Activated naive CD4-positive, alpha-beta T cell treated with anti-CD3 and anti-CD28 coated beads, Interleukin-2, amount 50 U/mL, for 72 hours (primary cell): ENCODE measurements at regions not wholly inside any gene's neighbourhood (a gene's known extent, or its start where the extent isn't known, plus 50 kb on each side); places are given as distances from the start of the nearest gene placed in this dataset.
A peak's percentile ranks its signal among the peaks of the same experiment; 100 is the strongest.

Experiments used
- ATAC-seq, 2 donors: fragments of 150-1000 bp; cut with Tn5 transposase; 2 replicates each; pipeline ENCODE4 v1.10.0; 2021; ENCODE audit warnings: mild to moderate bottlenecking in 2 of 2, moderate library complexity in 2 of 2
- DNase-seq, 2 donors: peaks; one replicate each; pipeline ENCODE4 v3.0.0; 2021 to 2022; ENCODE audit warnings: low spot score in 2 of 2
- H3K27ac Mint-ChIP-seq, 2 donors: one replicate each; pipeline ENCODE4 v1.8.0; 2022; ENCODE audit warnings: mild to moderate bottlenecking in 2 of 2, mixed read lengths in 2 of 2
- H3K36me3 Mint-ChIP-seq, 2 donors: one replicate each; pipeline ENCODE4 v1.8.0; 2022; ENCODE audit warnings: mixed read lengths in 2 of 2
- H3K9me3 Mint-ChIP-seq, 2 donors: one replicate each; pipeline ENCODE4 v1.8.0; 2022; ENCODE audit warnings: mixed read lengths in 2 of 2

DNA sequence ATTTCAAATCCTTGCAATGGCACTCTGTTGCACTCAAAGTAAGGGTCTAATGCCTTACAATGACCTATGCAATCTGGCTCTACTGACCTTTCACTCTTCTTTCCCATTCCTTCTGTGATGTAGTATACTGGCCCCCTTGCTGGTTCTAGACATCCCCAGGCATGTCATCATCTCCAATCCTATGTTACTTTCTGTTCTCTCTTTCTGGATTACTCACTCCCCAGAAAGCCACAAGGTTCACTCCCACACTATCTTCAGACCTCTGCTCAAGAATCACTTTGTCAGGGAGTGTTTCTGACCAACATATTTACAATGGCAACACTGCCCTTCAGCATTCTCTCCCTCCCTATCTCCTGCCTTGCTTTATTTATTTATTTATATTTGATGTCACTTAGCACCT, 802.2 kb upstream of the WWC1 start:
- no peak overlapping the region for H3K27ac Mint-ChIP-seq

DNA sequence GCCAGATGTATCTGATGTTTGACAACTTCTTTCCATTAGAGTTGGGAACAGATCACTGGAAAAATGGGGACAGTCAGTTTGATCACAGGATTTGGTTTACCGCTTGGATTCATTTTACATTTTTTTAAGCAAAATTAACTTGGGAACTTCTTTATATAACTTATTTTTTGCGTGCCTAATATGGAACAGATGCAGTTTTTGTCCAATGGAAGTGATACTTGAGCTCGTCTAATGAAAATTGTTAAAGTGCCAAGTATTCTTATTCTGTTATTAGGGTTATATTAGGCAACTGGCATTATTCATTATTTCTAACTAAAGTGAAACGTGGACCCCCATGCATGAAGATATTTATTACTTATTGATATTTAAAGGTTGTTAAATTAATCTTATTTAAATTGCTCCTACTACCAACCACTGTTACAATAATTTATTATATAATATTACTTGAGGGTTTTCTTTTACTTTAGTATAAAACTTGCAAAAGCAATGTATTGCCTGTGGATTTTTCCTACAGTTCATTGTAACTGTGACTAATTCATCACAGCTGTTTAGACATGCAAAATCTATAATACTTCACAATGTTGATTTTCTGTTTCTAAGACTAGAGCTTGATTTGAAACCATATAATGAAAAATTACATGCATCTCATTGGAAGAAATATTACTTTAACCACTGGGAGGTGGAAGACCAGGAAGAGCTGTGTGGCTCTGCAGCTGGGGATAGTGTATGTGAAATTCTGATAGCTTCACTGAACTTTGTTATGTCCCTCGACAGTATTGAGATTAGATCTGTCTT, 787.3 kb upstream of the WWC1 start:
- ATAC-seq (no peak), DNase-seq (no peak)
- H3K27ac Mint-ChIP-seq: no peak overlapping the region
- H3K9me3 Mint-ChIP-seq: peaks cover 6 to 12% of the 10 kb centered on the region in 2 donors
- H3K36me3 Mint-ChIP-seq: no peaks in the 10 kb centered on the region

More for the DNA sequence above, 802.2 kb upstream of the WWC1 start:
- DNase-seq (no peak), ATAC-seq (peak; percentile 47 to 73)
- Mint-ChIP-seq H3K9me3 (peaks cover 21 to 25% of the 10 kb centered on the region in 2 donors), H3K36me3 (no peaks in the 10 kb centered on the region)

DNA sequence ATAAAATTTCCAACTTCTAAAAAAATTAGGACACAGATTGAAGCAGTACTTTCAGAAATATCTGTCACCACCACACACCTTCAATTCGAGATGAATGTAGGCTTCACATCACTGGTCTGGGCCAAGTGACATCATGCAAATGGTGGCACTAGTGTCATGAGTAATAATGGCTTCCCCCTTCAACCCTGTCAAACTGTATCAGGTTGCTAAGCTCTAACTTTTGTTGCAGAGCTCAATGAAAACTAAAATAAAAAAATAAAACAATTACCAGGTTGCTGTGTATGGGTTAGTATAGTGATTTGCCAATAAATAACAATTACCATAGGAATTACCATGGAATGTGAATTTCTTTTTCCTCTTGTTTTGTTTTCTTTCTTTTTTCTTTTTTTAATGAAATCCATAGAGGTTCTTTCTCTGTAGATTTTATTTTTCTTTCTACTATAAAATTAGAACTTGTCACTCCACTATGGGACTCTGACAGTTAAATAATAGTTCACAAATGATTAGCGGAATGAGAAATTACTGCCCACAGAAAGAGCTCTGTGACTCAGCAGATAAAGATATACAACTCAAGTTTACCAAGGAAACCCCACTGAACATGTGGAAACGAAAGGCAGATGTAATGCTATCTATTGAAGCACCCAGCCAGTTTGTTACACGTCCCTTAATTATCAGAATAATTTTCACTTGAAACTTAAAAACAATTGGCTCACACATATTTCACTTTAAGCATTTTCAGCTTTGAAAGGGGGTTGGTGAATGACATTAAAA, 783.8 kb upstream of the WWC1 start:
- DNase-seq (no peak), ATAC-seq (no peak)
- H3K9me3 Mint-ChIP-seq: no peaks in the 10 kb centered on the region
- H3K36me3 Mint-ChIP-seq: no peaks in the 10 kb centered on the region
- no peak overlapping the region for H3K27ac Mint-ChIP-seq

DNA sequence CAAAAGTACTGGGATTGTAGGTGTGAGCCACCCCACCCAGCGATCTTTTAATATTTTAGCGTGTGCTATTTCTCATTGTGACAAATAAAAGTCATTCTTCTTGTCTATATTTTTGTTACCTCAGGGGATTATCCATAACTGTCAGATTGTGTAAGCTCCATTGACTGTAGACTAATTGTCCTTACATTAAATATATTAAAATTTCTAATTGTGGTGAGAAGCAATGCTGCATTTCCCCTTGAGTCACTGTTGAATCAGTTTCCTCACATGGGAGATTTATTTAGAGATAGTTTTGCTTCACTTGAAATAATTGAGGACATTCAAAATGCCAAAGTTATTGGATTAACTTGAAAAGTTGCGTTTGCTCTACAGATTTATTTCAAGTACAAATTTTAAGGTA, 782.4 kb upstream of the WWC1 start:
- DNase-seq: no peak
- no peaks in the 10 kb centered on the region for H3K36me3 Mint-ChIP-seq
- ATAC-seq: no peak
- no peaks in the 10 kb centered on the region for H3K9me3 Mint-ChIP-seq
- no peak overlapping the region for H3K27ac Mint-ChIP-seq

DNA sequence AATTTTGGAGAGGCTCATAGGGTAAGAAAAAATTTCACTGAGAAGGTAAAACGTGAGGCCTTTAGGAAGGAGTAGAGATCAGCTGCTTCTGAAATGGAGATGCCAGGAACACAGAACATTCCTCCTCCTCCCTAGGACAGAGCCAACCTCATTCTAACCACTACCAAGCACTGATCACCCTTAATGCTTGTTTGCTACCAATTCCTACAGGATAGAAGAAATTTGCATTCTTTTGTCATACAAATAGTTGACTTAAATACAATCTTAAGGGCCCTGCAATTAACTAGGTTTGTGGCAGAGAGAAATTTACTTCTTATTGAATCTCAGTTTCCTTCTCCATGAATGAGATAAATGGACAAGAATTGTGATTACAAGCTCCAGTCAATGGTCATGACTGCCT, 780.2 kb upstream of the WWC1 start:
- no peak for DNase-seq
- Mint-ChIP-seq H3K27ac (no peak overlapping the region), H3K36me3 (no peaks in the 10 kb centered on the region), H3K9me3 (no peaks in the 10 kb centered on the region)
- ATAC-seq: no peak

DNA sequence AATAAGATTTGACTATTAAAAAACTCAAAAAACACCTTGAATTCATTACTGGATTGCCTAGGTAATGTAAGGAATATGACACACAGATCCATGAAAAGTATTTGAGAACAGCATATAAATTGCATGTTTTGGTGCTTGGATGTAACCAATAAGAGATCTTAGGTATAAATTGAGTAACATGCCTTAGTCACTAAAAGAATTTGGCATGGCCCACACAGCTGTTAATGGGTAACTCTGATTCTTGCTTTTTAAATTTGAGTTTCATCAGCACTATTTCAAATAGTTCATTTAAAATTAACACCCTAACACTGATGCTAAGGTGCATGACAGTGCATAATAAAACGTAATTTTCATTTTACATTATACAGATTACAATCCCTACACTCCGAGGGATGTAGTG, 779.3 kb upstream of the WWC1 start:
- Mint-ChIP-seq H3K27ac (no peak overlapping the region), H3K9me3 (no peaks in the 10 kb centered on the region), H3K36me3 (no peaks in the 10 kb centered on the region)
- DNase-seq: no peak
- no peak for ATAC-seq

DNA sequence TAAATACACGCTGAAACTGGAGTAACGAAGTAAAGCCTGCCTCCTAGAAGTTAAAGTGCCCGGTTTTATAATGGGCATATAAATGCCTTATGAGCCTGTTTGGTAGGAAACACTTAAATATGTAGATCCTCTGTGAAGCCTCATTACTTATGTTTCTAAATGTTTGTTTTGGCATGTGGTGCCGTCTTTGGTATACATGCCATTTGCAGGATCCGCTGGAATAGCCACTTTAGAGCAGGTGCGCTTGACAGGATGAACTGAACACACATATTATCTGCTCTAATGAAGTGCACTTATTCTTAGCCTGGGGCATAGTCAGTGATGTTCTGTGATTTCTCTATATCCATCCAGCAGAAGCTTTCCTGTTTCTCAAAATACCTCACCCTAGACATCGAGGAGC, 778.1 kb upstream of the WWC1 start:
- Mint-ChIP-seq H3K27ac (no peak overlapping the region), H3K9me3 (peaks cover 0 to 4% of the 10 kb centered on the region in 2 donors), H3K36me3 (no peaks in the 10 kb centered on the region)
- ATAC-seq (no peak), DNase-seq (no peak)

DNA sequence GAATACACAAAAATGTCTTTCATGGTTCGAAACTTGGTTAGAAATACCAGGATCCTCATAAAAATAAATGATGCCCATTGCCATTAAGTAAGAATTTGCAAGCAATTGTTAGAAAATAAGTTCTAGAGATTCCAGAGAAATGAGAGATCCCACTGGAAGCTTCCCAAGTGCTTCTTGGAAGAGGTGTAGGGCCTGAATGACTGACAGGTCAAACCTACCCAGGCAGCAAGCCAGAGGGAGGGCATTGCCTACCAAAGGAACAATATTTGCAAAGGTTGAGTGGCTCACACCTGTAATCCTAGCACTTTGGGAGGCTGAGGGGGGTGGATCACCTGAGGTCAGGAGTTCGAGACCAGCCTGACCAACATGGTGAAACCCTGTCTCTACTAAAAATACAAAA, 777.0 kb upstream of the WWC1 start:
- ATAC-seq (no peak), DNase-seq (no peak)
- Mint-ChIP-seq H3K9me3 (peaks cover 0 to 11% of the 10 kb centered on the region in 2 donors), H3K27ac (no peak overlapping the region), H3K36me3 (no peaks in the 10 kb centered on the region)

DNA sequence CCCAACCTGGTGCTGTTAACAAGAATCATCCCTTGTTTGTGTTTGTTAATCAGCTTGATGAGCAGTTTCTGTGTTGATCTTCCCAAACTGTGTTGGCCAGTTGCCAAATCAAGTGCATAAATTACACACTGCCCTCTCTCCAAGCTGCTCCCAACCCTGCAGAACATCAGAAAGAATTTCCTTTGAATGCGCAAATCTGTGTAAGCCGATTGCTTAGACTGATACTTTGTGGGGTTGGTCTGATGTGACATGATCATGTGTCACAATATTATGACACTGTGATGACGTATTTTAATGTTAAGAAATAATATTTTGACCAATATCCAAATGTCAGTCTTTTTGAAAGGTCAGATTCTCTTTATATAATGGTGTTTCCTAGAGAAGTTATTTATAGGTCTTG, 766.4 kb upstream of the WWC1 start:
- ATAC-seq: no peak
- no peak for DNase-seq
- H3K36me3 Mint-ChIP-seq: no peaks in the 10 kb centered on the region
- peaks cover 4 to 9% of the 10 kb centered on the region in 2 donors for H3K9me3 Mint-ChIP-seq
- no peak overlapping the region for H3K27ac Mint-ChIP-seq

DNA sequence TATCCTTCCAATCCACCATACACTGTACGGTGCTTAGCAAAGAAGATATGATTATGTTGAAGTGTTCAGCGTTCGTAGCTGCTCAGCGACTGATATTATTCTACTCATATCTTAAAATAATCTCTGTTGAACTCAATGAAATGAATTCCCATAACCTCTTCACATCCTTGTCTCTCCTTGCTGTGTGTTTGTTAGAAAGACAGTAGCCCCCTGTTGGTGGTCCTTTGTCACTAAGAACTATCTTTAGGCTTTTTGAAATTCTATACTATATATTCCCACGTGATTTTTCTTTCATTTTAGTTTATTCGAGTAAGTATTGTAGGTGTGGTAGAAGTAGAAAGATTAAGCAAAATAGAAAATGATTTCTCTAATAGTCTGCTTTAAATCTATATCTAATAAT, 762.8 kb upstream of the WWC1 start:
- Mint-ChIP-seq H3K27ac (no peak overlapping the region), H3K36me3 (no peaks in the 10 kb centered on the region), H3K9me3 (peaks cover 4 to 6% of the 10 kb centered on the region in 2 donors)
- no peak for ATAC-seq
- no peak for DNase-seq

DNA sequence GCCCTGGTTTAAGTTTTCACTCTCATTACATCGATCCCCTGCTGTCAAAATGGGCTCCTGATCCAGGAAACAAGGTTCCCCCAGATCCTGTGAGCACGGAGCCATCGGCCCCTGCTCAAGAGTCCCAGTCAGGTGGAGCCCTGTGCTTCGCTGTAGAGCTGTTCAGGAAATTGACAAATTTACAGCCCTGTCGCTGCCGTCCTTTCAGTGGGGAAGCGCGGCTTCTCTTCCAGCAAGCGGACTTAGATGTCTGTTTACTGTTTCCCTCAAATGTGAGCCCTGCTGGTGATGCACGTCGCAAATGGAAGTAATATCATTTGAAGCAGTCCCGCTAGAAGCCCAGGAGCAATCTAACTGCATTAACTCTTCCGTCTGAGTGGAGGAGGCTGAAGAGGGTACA, 760.9 kb upstream of the WWC1 start:
- H3K27ac Mint-ChIP-seq: no peak overlapping the region

DNA sequence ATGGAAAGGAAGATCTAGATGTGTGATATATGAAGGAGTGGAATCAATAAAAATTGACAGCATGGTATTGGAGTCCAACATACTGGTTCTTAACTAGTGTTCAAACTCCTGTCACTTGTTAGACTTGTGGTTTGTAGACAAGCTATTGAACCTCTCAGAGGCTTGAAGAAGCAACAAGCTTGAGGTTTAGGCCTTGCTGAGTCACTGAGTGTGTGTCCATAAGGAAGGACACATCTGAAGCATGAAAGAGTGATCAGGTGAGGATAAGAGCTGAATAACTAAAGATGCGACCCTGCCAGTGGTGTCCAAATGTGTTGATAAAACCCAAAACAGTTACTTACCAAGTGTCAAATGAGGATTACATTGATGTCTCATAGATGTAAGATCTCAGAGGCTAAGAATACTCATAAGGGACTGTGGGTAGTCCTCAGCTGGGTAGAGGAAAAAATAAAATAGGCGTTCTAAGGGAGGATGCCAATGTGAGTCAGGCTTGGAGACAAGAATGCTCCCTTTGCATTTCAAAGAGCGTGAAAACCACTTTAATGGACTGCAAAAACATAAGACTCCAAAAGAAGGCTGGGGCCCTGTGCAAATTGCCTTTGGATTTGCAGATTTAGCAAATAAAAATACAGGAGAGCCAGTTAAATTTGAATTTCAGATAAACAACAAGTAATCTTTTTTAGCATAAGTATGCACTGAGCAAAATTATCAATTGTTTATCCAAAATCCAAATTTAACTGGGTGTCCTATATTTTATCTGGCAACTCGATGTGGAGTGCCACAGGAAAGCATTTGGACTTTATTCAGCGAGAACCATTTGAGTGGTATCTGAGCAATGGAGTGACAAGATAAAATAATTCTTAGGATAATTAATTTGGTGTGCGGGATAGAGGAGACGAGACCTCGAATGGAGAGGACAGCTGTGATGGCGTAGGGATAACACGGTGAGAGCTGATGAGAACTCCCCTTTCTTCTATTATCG, 757.3 kb upstream of the WWC1 start:
- DNase-seq (no peak), ATAC-seq (no peak)
- H3K27ac Mint-ChIP-seq: no peak overlapping the region
- H3K9me3 Mint-ChIP-seq: peaks cover 3 to 19% of the 10 kb centered on the region in 2 donors
- no peaks in the 10 kb centered on the region for H3K36me3 Mint-ChIP-seq

More for the DNA sequence above, 760.9 kb upstream of the WWC1 start:
- Mint-ChIP-seq H3K36me3 (no peaks in the 10 kb centered on the region), H3K9me3 (peaks cover 4 to 10% of the 10 kb centered on the region in 2 donors)
- DNase-seq: no peak
- no peak for ATAC-seq

DNA sequence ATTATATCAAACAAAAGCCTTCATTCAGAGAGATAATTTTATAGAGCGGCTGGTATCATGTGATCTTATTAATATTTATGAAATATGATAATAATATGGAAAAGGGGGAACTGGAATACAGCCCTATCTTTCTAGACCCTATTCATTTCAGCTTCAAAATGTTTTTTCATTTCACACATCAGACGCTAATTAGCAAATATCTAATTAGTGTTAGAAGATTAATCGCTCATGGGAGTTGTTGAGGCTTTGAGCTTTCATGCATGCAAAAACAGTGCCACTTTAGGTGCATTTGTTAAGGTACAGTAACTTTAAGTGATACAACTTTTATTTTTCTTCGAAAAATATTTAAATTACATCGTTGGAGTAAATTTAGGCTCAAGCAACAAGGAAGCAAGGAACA, 751.7 kb upstream of the WWC1 start:
- peaks cover 11 to 13% of the 10 kb centered on the region in 2 donors for H3K9me3 Mint-ChIP-seq
- H3K27ac Mint-ChIP-seq: no peak overlapping the region
- DNase-seq (no peak), ATAC-seq (no peak)
- no peaks in the 10 kb centered on the region for H3K36me3 Mint-ChIP-seq

DNA sequence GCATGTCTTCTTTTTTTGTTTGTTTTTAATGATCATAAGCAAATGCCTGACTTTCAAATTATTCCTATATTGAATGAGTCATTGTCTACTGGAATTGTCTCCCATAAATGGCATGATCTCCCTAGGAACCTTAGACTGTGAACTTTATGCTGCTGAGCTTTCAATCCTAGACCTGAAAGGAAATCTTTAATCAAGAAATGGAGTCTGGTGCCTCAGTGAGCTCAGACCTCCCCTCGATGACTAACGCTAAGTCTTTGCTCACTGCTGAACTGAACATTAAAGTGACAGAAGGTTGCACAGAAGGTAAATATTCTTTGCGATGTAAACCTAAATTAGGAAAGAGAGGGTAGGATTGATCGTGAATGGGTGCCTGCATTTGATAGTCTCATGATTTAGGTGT, 745.2 kb upstream of the WWC1 start:
- Mint-ChIP-seq H3K9me3 (peaks cover 7 to 8% of the 10 kb centered on the region in 2 donors), H3K36me3 (no peaks in the 10 kb centered on the region), H3K27ac (no peak overlapping the region)
- ATAC-seq: no peak
- DNase-seq: no peak

DNA sequence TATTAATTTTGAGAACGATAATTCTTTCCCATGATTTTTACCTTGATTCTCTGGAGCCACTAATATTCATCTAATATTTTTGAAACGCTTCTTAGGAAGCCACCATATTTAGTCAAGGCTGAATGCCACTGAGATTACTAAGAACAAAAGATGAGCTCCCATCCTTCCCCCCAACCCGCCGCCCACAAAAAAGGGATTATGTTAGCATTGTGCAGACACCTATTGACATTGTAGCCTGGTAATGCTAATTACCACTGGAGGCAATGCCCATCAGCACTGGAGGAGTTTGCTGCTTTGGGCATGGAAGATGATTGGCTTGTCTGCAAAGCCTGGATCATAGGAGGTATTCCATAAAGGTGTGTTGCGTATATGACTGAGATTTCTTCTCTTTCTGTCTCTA, 739.1 kb upstream of the WWC1 start:
- H3K9me3 Mint-ChIP-seq: peaks cover 0 to 7% of the 10 kb centered on the region in 2 donors
- ATAC-seq (no peak), DNase-seq (no peak)

DNA sequence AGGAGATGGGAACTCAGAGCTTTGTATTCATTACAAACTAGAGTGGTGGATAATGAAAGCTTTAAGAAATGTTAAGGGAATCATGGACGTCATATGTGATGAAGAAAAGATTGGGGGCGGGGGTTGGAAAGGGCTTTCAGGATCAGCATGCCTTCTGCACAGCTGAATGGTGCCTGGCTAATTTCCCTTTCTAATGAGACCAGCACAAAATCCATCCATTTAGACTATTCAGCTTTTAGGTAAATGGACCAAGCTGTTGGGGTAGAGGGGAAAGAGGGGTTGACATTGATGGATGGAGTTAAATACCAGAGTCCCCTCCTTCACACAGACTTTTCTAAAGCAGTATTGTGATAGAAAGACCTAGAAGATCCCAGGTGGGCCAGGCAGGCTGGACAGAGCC, 737.9 kb upstream of the WWC1 start:
- no peak overlapping the region for H3K27ac Mint-ChIP-seq
- DNase-seq (no peak), ATAC-seq (no peak)
- H3K9me3 Mint-ChIP-seq: peaks cover 0 to 7% of the 10 kb centered on the region in 2 donors
- H3K36me3 Mint-ChIP-seq: no peaks in the 10 kb centered on the region

More for the DNA sequence above, 739.1 kb upstream of the WWC1 start:
- Mint-ChIP-seq H3K27ac (no peak overlapping the region), H3K36me3 (no peaks in the 10 kb centered on the region)
